ENCODE measurements at regions not wholly inside any gene's neighbourhood (a gene's known extent, or its start where the extent isn't known, plus 50 kb on each side); places are given as distances from the start of the nearest gene placed in this dataset.

DNA sequence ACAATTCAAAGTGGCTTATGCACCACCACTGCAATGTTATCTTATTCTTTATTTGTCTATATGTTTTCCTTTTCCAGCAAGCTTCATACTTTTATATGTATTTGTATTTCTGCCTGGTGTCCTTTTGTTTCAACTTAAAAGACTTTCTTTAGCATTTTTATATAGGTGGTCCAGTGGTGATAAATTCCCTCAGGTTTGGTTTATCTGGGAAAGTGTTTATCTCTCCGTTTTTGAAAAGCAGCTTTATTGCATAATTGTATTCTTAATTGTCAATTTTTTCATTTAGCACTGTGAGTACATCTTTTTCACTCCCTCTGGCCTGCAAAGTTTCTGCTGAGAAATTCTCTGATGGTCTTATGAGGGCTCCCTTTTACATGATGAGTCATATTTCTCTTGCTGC, 479.0 kb upstream of the GRID2 start:
- H2BK5ac ChIP-seq (ENCODE audit: low read length), result no peak overlapping the region
- H2AK5ac ChIP-seq (ENCODE audit: low read length), result no peak overlapping the region
- no peak overlapping the region for H3K23ac ChIP-seq (ENCODE audit: low read length)
- H4K5ac ChIP-seq (ENCODE audit: low read length), result no peak overlapping the region
- no peak overlapping the region for H2BK15ac ChIP-seq (replicated peaks; ENCODE audit: low read depth)
- H3K4me1 ChIP-seq (ENCODE audit: control insufficient read depth, low read depth, low read length), result no peaks in the 10 kb centered on the region
- no peak overlapping the region for H3K4me2 ChIP-seq (ENCODE audit: low read length)
- no peak overlapping the region for H3K56ac ChIP-seq (ENCODE audit: low read length)
- no peak overlapping the region for H4K8ac ChIP-seq (ENCODE audit: low read depth, low read length)
- no peak overlapping the region for H3K9ac ChIP-seq (ENCODE audit: low read length)
- no peaks in the 10 kb centered on the region for H3K79me2 ChIP-seq (ENCODE audit: control insufficient read depth, insufficient read depth, low read length)
- H3K4me3 ChIP-seq (ENCODE audit: low read length), result no peak overlapping the region
- H3K27me3 ChIP-seq (ENCODE audit: insufficient read depth, low read length, poor library complexity), result no peaks in the 10 kb centered on the region
- WGBS (ENCODE audit: extremely low coverage, insufficient coverage, low lambda C conversion rate), result no CpG with 5 or more reads among the region's 1 CpG
- H2BK120ac ChIP-seq (ENCODE audit: low read depth, low read length), result no peak overlapping the region
- DNase-seq, result no peak
- H3K18ac ChIP-seq (ENCODE audit: low read length), result no peak overlapping the region
- no peaks in the 10 kb centered on the region for H3K36me3 ChIP-seq (ENCODE audit: control insufficient read depth, insufficient read depth, low read length)
- H3K27ac ChIP-seq (ENCODE audit: low read depth, low read length), result no peak overlapping the region
- H3K79me1 ChIP-seq (ENCODE audit: low read length), result no peaks in the 10 kb centered on the region
- H3K4ac ChIP-seq (ENCODE audit: low read depth, low read length), result no peak overlapping the region

DNA sequence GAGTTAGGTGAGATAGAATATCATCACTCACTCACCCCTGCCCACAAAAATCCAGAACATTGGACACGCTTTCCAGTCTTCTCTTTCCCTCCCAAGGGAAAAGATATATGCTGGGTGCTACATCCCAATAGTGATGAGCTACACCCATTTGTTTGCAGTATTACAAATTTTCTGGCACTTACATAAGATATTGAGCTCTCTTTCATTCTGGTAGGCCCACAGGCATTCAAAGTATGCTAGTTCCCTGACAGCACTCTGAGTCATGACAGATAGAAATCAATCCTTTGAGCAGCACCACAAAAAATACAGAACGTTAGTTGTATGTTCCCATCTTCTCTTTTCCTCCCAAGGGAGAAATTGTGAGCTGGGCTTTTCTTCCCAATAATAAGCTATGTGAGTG, 477.6 kb upstream of the GRID2 start:
- Histone ChIP-seq H3K4ac (ENCODE audit: low read depth, low read length) (no peak overlapping the region), H3K9ac (ENCODE audit: low read length) (no peak overlapping the region), H4K5ac (ENCODE audit: low read length) (no peak overlapping the region), H2BK5ac (ENCODE audit: low read length) (no peak overlapping the region), H3K18ac (ENCODE audit: low read length) (no peak overlapping the region), H3K23ac (ENCODE audit: low read length) (no peak overlapping the region), H3K27ac (ENCODE audit: low read depth, low read length) (no peak overlapping the region), H2AK5ac (ENCODE audit: low read length) (no peak overlapping the region), H3K79me1 (ENCODE audit: low read length) (no peaks in the 10 kb centered on the region), H3K4me1 (ENCODE audit: control insufficient read depth, low read depth, low read length) (no peaks in the 10 kb centered on the region), H3K27me3 (ENCODE audit: insufficient read depth, low read length, poor library complexity) (no peaks in the 10 kb centered on the region), H3K56ac (ENCODE audit: low read length) (no peak overlapping the region), H2BK120ac (ENCODE audit: low read depth, low read length) (no peak overlapping the region), H4K8ac (ENCODE audit: low read depth, low read length) (no peak overlapping the region), H3K79me2 (ENCODE audit: control insufficient read depth, insufficient read depth, low read length) (no peaks in the 10 kb centered on the region), H2BK15ac (replicated peaks; ENCODE audit: low read depth) (no peak overlapping the region), H3K36me3 (ENCODE audit: control insufficient read depth, insufficient read depth, low read length) (no peaks in the 10 kb centered on the region), H3K4me2 (ENCODE audit: low read length) (no peak overlapping the region), H3K4me3 (ENCODE audit: low read length) (no peak overlapping the region)
- no CpG with 5 or more reads among the region's 2 CpGs for WGBS (ENCODE audit: extremely low coverage, insufficient coverage, low lambda C conversion rate)
- peak; percentile 60 for DNase-seq

DNA sequence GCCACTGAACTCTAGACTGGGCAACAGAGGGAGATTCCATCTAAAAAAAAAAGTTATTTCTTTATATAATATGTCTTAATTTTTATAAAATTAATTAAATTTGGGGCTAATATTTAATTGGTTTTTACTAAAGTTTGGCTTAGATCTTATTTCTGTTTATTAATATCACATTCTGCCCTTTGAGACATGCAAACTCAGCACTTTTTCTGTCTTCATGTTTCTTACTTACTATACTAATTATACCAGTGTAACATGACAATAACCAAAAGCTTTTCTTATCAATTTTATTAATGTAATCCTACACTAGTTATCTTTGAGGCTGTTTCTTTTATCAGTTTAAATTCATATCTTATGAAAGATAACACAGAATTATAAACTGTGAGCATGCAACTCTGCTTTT, 475.9 kb upstream of the GRID2 start:
- H4K5ac ChIP-seq (ENCODE audit: low read length), result no peak overlapping the region

DNA sequence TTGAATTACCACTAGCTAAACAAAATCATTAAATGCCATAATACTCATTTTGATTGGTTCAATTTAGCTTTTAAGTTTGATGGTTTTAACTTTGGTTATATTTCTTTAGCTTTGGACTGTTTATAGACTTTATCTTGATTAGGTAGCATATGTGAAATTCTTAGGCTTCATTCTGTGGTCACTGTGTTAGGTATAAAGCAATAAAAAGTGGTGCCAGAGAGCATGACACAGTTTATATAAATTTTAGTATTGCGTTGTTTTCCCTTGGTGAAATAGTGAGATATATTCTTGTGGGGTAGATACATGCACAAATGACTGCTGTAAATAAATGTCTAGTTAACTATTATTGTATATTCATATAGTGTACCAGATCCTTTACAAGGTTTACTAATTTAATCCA, 474.2 kb upstream of the GRID2 start:
- no peaks in the 10 kb centered on the region for H3K79me2 ChIP-seq (ENCODE audit: control insufficient read depth, insufficient read depth, low read length)
- no peak overlapping the region for H4K5ac ChIP-seq (ENCODE audit: low read length)
- no peak overlapping the region for H2AK5ac ChIP-seq (ENCODE audit: low read length)
- H3K4me2 ChIP-seq (ENCODE audit: low read length), result no peak overlapping the region
- H3K18ac ChIP-seq (ENCODE audit: low read length), result no peak overlapping the region
- no peak overlapping the region for H3K4ac ChIP-seq (ENCODE audit: low read depth, low read length)
- no peak overlapping the region for H2BK15ac ChIP-seq (replicated peaks; ENCODE audit: low read depth)
- WGBS (ENCODE audit: extremely low coverage, insufficient coverage, low lambda C conversion rate), result no CpG with 5 or more reads among the region's 1 CpG
- H3K23ac ChIP-seq (ENCODE audit: low read length), result no peak overlapping the region
- H4K8ac ChIP-seq (ENCODE audit: low read depth, low read length), result no peak overlapping the region
- no peaks in the 10 kb centered on the region for H3K36me3 ChIP-seq (ENCODE audit: control insufficient read depth, insufficient read depth, low read length)
- H2BK120ac ChIP-seq (ENCODE audit: low read depth, low read length), result no peak overlapping the region
- no peaks in the 10 kb centered on the region for H3K27me3 ChIP-seq (ENCODE audit: insufficient read depth, low read length, poor library complexity)
- no peak overlapping the region for H3K56ac ChIP-seq (ENCODE audit: low read length)
- no peaks in the 10 kb centered on the region for H3K4me1 ChIP-seq (ENCODE audit: control insufficient read depth, low read depth, low read length)
- H3K27ac ChIP-seq (ENCODE audit: low read depth, low read length), result no peak overlapping the region
- H2BK5ac ChIP-seq (ENCODE audit: low read length), result no peak overlapping the region
- H3K4me3 ChIP-seq (ENCODE audit: low read length), result no peak overlapping the region
- no peak overlapping the region for H3K9ac ChIP-seq (ENCODE audit: low read length)
- DNase-seq, result no peak
- no peaks in the 10 kb centered on the region for H3K79me1 ChIP-seq (ENCODE audit: low read length)

More for the DNA sequence above, 475.9 kb upstream of the GRID2 start:
- no peak overlapping the region for H2BK120ac ChIP-seq (ENCODE audit: low read depth, low read length)
- no peak overlapping the region for H3K4me3 ChIP-seq (ENCODE audit: low read length)
- H3K4me1 ChIP-seq (ENCODE audit: control insufficient read depth, low read depth, low read length), result no peaks in the 10 kb centered on the region
- H3K4ac ChIP-seq (ENCODE audit: low read depth, low read length), result no peak overlapping the region
- no peak overlapping the region for H3K23ac ChIP-seq (ENCODE audit: low read length)
- no peak overlapping the region for H2BK15ac ChIP-seq (replicated peaks; ENCODE audit: low read depth)
- DNase-seq, result no peak
- no peak overlapping the region for H2AK5ac ChIP-seq (ENCODE audit: low read length)
- H3K79me2 ChIP-seq (ENCODE audit: control insufficient read depth, insufficient read depth, low read length), result no peaks in the 10 kb centered on the region
- no peak overlapping the region for H3K4me2 ChIP-seq (ENCODE audit: low read length)
- no peak overlapping the region for H3K9ac ChIP-seq (ENCODE audit: low read length)
- no peak overlapping the region for H3K18ac ChIP-seq (ENCODE audit: low read length)
- H3K56ac ChIP-seq (ENCODE audit: low read length), result no peak overlapping the region
- H3K79me1 ChIP-seq (ENCODE audit: low read length), result no peaks in the 10 kb centered on the region
- H3K36me3 ChIP-seq (ENCODE audit: control insufficient read depth, insufficient read depth, low read length), result no peaks in the 10 kb centered on the region
- no peak overlapping the region for H4K8ac ChIP-seq (ENCODE audit: low read depth, low read length)
- H3K27ac ChIP-seq (ENCODE audit: low read depth, low read length), result no peak overlapping the region
- H2BK5ac ChIP-seq (ENCODE audit: low read length), result no peak overlapping the region
- H3K27me3 ChIP-seq (ENCODE audit: insufficient read depth, low read length, poor library complexity), result no peaks in the 10 kb centered on the region

DNA sequence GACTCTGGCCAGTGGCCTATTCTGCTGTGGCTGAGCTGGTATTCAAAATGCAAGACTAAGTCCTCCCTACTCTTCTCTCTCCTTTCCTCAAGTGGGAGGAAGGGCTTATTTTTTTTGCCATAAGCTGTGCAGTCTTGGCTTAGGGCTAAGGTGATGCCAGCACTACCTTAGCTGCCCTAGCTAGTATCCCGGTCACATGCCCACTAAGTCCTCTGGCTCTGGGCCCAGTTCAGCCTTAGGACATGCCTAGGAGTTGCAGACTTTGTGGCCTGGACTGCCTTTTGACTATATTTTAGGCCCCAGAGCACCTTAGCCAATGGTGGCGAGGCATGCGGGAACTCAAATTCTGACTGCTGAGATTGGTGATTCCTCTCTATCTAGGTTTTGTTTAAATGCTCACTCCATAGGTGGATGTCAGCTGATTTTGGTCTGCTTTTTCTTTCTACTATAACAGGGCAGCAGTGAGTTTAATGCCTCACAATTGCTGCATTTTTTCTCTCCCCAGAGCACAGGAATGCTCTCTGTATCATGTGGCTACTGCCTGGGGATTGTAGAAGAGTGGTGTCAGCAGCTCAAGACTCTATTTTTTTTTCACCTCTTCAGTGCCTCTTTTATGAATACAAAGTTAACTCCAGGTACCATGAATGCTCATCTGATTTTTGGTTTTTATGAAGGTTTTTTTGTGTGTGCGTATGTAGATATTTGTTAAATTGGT, 472.9 kb upstream of the GRID2 start:
- no peaks in the 10 kb centered on the region for H3K79me2 ChIP-seq (ENCODE audit: control insufficient read depth, insufficient read depth, low read length)
- H3K18ac ChIP-seq (ENCODE audit: low read length), result no peak overlapping the region
- H4K5ac ChIP-seq (ENCODE audit: low read length), result no peak overlapping the region
- no peak overlapping the region for H2BK120ac ChIP-seq (ENCODE audit: low read depth, low read length)
- no peak overlapping the region for H3K4ac ChIP-seq (ENCODE audit: low read depth, low read length)
- no peaks in the 10 kb centered on the region for H3K4me1 ChIP-seq (ENCODE audit: control insufficient read depth, low read depth, low read length)
- no peak overlapping the region for H3K27ac ChIP-seq (ENCODE audit: low read depth, low read length)
- 100% methylated on average over 1 of the region's 4 CpGs for WGBS (ENCODE audit: extremely low coverage, insufficient coverage, low lambda C conversion rate)
- H2BK5ac ChIP-seq (ENCODE audit: low read length), result no peak overlapping the region
- H2BK15ac ChIP-seq (replicated peaks; ENCODE audit: low read depth), result no peak overlapping the region
- no peak overlapping the region for H3K4me2 ChIP-seq (ENCODE audit: low read length)
- H3K79me1 ChIP-seq (ENCODE audit: low read length), result no peaks in the 10 kb centered on the region
- no peak overlapping the region for H3K56ac ChIP-seq (ENCODE audit: low read length)
- DNase-seq, result no peak
- H3K4me3 ChIP-seq (ENCODE audit: low read length), result no peak overlapping the region
- H3K23ac ChIP-seq (ENCODE audit: low read length), result no peak overlapping the region
- H3K27me3 ChIP-seq (ENCODE audit: insufficient read depth, low read length, poor library complexity), result no peaks in the 10 kb centered on the region
- no peak overlapping the region for H3K9ac ChIP-seq (ENCODE audit: low read length)
- H3K36me3 ChIP-seq (ENCODE audit: control insufficient read depth, insufficient read depth, low read length), result no peaks in the 10 kb centered on the region
- H4K8ac ChIP-seq (ENCODE audit: low read depth, low read length), result no peak overlapping the region
- H2AK5ac ChIP-seq (ENCODE audit: low read length), result no peak overlapping the region

DNA sequence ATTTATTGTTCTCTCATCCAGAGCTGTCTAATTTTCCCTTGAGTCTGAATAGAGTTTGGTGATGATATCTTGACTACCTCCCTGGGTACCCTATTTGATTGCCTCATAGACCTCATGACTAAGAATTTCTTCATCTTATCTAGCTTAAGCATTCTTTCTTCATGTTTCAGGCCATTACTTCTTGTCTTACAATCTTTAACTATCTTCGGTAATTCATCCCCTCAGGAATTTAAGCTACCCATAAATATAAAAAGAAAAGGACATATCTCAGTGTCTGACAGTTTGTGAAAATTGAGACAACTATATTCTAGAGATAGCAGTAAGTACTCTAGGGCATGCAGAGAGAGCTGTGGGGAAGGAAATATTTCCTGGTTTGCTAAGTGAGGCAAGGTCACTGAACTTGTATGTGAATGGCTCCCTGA, 466.1 kb upstream of the GRID2 start:
- H2BK5ac ChIP-seq (ENCODE audit: low read length), result no peak overlapping the region
- no peak for DNase-seq
- no peak overlapping the region for H3K56ac ChIP-seq (ENCODE audit: low read length)
- H3K4ac ChIP-seq (ENCODE audit: low read depth, low read length), result no peak overlapping the region
- H3K36me3 ChIP-seq (ENCODE audit: control insufficient read depth, insufficient read depth, low read length), result no peaks in the 10 kb centered on the region
- no peak overlapping the region for H4K8ac ChIP-seq (ENCODE audit: low read depth, low read length)
- no peaks in the 10 kb centered on the region for H3K79me2 ChIP-seq (ENCODE audit: control insufficient read depth, insufficient read depth, low read length)
- H2BK15ac ChIP-seq (replicated peaks; ENCODE audit: low read depth), result no peak overlapping the region
- no peak overlapping the region for H2BK120ac ChIP-seq (ENCODE audit: low read depth, low read length)
- no peak overlapping the region for H3K4me2 ChIP-seq (ENCODE audit: low read length)
- no peaks in the 10 kb centered on the region for H3K27me3 ChIP-seq (ENCODE audit: insufficient read depth, low read length, poor library complexity)
- H4K5ac ChIP-seq (ENCODE audit: low read length), result no peak overlapping the region
- H3K4me1 ChIP-seq (ENCODE audit: control insufficient read depth, low read depth, low read length), result no peaks in the 10 kb centered on the region
- H3K27ac ChIP-seq (ENCODE audit: low read depth, low read length), result no peak overlapping the region
- H3K23ac ChIP-seq (ENCODE audit: low read length), result no peak overlapping the region
- no peaks in the 10 kb centered on the region for H3K79me1 ChIP-seq (ENCODE audit: low read length)
- no peak overlapping the region for H2AK5ac ChIP-seq (ENCODE audit: low read length)
- no CpG with 5 or more reads among the region's 1 CpG for WGBS (ENCODE audit: extremely low coverage, insufficient coverage, low lambda C conversion rate)
- no peak overlapping the region for H3K4me3 ChIP-seq (ENCODE audit: low read length)
- H3K9ac ChIP-seq (ENCODE audit: low read length), result no peak overlapping the region
- no peak overlapping the region for H3K18ac ChIP-seq (ENCODE audit: low read length)

All from mesendoderm (in vitro differentiated cells).